ENCODE measurements at regions not wholly inside any gene's neighbourhood (a gene's known extent, or its start where the extent isn't known, plus 50 kb on each side); places are given as distances from the start of the nearest gene placed in this dataset.

GRCh38 chr16:80355335-80355734, 185.5 kb upstream of the DYNLRB2 start:
- no peak for DNase-seq

GRCh38 chr16:80350061-80350460, 190.7 kb upstream of the DYNLRB2 start:
- DNase-seq, result no peak

- no peak for DNase-seq
Observed at GRCh38 chr16:80347900-80348299, 192.9 kb upstream of the DYNLRB2 start.

GRCh38 chr16:80347002-80347401, 193.8 kb upstream of the DYNLRB2 start:
- DNase-seq, result no peak

GRCh38 chr16:80346111-80346632, 194.6 kb upstream of the DYNLRB2 start:
- DNase-seq, result no peak

GRCh38 chr16:80345701-80346100, 195.1 kb upstream of the DYNLRB2 start:
- DNase-seq, result no peak

- no peak for DNase-seq
Observed at GRCh38 chr16:80344570-80344969, 196.2 kb upstream of the DYNLRB2 start.

- no peak for DNase-seq
Observed at GRCh38 chr16:80341263-80341662, 199.5 kb upstream of the DYNLRB2 start.

GRCh38 chr16:80337786-80338185, 203.0 kb upstream of the DYNLRB2 start:
- no peak for DNase-seq

- DNase-seq, result no peak
Observed at GRCh38 chr16:80330803-80331202, 210.0 kb upstream of the DYNLRB2 start.

- DNase-seq, result no peak
Observed at GRCh38 chr16:80330150-80330549, 210.6 kb upstream of the DYNLRB2 start.

GRCh38 chr16:80327740-80328139, 213.1 kb upstream of the DYNLRB2 start:
- no peak for DNase-seq

- DNase-seq, result no peak
Observed at GRCh38 chr16:80324371-80324770, 216.4 kb upstream of the DYNLRB2 start.

- DNase-seq, result no peak
Observed at GRCh38 chr16:80323808-80324195, 217.0 kb upstream of the DYNLRB2 start.

- no peak for DNase-seq
Observed at GRCh38 chr16:80323187-80323807, 217.5 kb upstream of the DYNLRB2 start.

GRCh38 chr16:80319181-80319580, 221.6 kb upstream of the DYNLRB2 start:
- DNase-seq, result no peak

- no peak for DNase-seq
Observed at GRCh38 chr16:80318107-80318506, 222.7 kb upstream of the DYNLRB2 start.

- no peak for DNase-seq
Observed at GRCh38 chr16:80317599-80318037, 223.2 kb upstream of the DYNLRB2 start.

GRCh38 chr16:80317116-80317515, 223.7 kb upstream of the DYNLRB2 start:
- no peak for DNase-seq

- no peak for DNase-seq
Observed at GRCh38 chr16:80314042-80314441, 226.8 kb upstream of the DYNLRB2 start.

- DNase-seq, result no peak
Observed at GRCh38 chr16:80309178-80309577, 231.6 kb upstream of the DYNLRB2 start.

GRCh38 chr16:80305410-80305809, 235.4 kb upstream of the DYNLRB2 start:
- DNase-seq, result no peak

GRCh38 chr16:80303691-80304090, 237.1 kb upstream of the DYNLRB2 start:
- no peak for DNase-seq

- DNase-seq, result no peak
Observed at GRCh38 chr16:80300876-80301275, 239.9 kb upstream of the DYNLRB2 start.

- no peak for DNase-seq
Observed at GRCh38 chr16:80300456-80300855, 240.3 kb upstream of the DYNLRB2 start.

All from inflammatory macrophage treated with lipopolysaccharide for 1 hour (primary cell).